Vagina (tissue), 2 donors: ENCODE measurements at regions not wholly inside any gene's neighbourhood (a gene's known extent, or its start where the extent isn't known, plus 50 kb on each side); places are given as distances from the start of the nearest gene placed in this dataset.

Experiments used
- POLR2A ChIP-seq, 2 donors: fragments of 450-650 bp; IDR thresholded peaks; one replicate each; pipeline ENCODE4 v1.6.1; 2017; ENCODE audit warnings: antibody characterized with exemption in 2 of 2, mild to moderate bottlenecking in 2 of 2, moderate library complexity in 2 of 2
- POLR2AphosphoS5 ChIP-seq, 2 donors: sonication (generic); formaldehyde crosslinking; IDR thresholded peaks; one replicate each; pipeline ENCODE4 v1.9.0; 2017; ENCODE audit warnings: antibody characterized with exemption in 2 of 2, mild to moderate bottlenecking in 2 of 2, low read depth in 1 of 2; ENCODE audit not compliant: insufficient read depth in 1 of 2
- TF ChIP-seq, protein P1 (sequence below), 3 experiments: fragments of 450-650 bp in 2 of 3; fragments of 200-600 bp in 1 of 3; sonication (generic) in 1 of 3; IDR thresholded peaks; one replicate each; pipeline ENCODE4 v1.5.1; 2017 to 2019; ENCODE audit warnings: antibody characterized with exemption in 3 of 3, mild to moderate bottlenecking in 2 of 3, moderate library complexity in 2 of 3

DNA sequence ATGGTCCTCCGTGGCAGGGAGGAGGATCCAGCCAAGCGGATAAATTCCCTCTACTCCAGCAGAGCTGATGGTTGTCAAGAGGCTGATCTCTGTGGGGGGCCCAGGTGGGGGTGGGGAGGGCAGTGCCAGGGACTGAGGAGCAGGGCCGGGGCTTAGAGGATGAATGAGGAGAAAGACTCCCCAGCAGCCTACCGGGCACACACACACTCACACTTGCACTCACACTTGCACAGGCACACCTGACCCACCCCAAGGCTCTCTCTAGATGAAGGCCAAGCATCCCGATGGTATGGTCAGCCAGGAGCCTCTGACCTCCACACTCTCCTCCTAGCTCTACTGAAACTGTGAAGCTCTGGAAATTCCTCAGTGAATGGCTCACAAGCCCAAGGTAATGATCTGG lies 131.3 kb upstream of the PRR20G start:
- TF ChIP-seq, protein P1, sequence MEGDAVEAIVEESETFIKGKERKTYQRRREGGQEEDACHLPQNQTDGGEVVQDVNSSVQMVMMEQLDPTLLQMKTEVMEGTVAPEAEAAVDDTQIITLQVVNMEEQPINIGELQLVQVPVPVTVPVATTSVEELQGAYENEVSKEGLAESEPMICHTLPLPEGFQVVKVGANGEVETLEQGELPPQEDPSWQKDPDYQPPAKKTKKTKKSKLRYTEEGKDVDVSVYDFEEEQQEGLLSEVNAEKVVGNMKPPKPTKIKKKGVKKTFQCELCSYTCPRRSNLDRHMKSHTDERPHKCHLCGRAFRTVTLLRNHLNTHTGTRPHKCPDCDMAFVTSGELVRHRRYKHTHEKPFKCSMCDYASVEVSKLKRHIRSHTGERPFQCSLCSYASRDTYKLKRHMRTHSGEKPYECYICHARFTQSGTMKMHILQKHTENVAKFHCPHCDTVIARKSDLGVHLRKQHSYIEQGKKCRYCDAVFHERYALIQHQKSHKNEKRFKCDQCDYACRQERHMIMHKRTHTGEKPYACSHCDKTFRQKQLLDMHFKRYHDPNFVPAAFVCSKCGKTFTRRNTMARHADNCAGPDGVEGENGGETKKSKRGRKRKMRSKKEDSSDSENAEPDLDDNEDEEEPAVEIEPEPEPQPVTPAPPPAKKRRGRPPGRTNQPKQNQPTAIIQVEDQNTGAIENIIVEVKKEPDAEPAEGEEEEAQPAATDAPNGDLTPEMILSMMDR (IDR thresholded peaks at IDR 0.05), result no peak
- TF ChIP-seq POLR2A (IDR thresholded peaks at IDR 0.05) (no peak), POLR2AphosphoS5 (IDR thresholded peaks at IDR 0.05; ENCODE audit: insufficient read depth in 1 of 2, low read depth in 1 of 2) (no peak)
